HuH-7 (cell line): ENCODE measurements at regions not wholly inside any gene's neighbourhood (a gene's known extent, or its start where the extent isn't known, plus 50 kb on each side); places are given as distances from the start of the nearest gene placed in this dataset.

Experiments
- DNase-seq: peaks from one replicate; pipeline ENCODE4 v3.0.0; 2011; ENCODE audit warnings: low spot score

- DNase-seq: no peak
Measured at GRCh38 chr6:6524951-6525350, 63.6 kb upstream of the LY86 start.

GRCh38 chr6:6525933-6526332, 62.6 kb upstream of the LY86 start:
- DNase-seq: no peak

GRCh38 chr6:6529275-6529674, 59.2 kb upstream of the LY86 start:
- DNase-seq: no peak

- no peak for DNase-seq
Measured at GRCh38 chr6:6533176-6533575, 55.3 kb upstream of the LY86 start.

- no peak for DNase-seq
Measured at GRCh38 chr6:6534399-6534798, 54.1 kb upstream of the LY86 start.

GRCh38 chr6:6537488-6538260, 50.8 kb upstream of the LY86 start:
- no peak for DNase-seq

- DNase-seq: no peak
Measured at GRCh38 chr6:6538261-6538660, 50.3 kb upstream of the LY86 start.
